Activated CD4-positive, alpha-beta T cell treated with anti-CD3 and anti-CD28 coated beads, Interleukin-2, amount 10 ng/mL, durations not matched to agents 24 days and 14 days (primary cell): ENCODE measurements at regions not wholly inside any gene's neighbourhood (a gene's known extent, or its start where the extent isn't known, plus 50 kb on each side); places are given as distances from the start of the nearest gene placed in this dataset.

ENCODE experiments used
- DNase-seq: peaks from one replicate; pipeline ENCODE4 v3.0.0; 2022
- H3K27ac Mint-ChIP-seq: one replicate; pipeline ENCODE4 v1.8.0; 2022; ENCODE audit warnings: mild to moderate bottlenecking, mixed read lengths
- H3K27me3 Mint-ChIP-seq: one replicate; pipeline ENCODE4 v1.8.0; 2022; ENCODE audit warnings: mixed read lengths
- H3K36me3 Mint-ChIP-seq: one replicate; pipeline ENCODE4 v1.8.0; 2022; ENCODE audit warnings: low read depth, mild to moderate bottlenecking, mixed read lengths
- H3K4me1 Mint-ChIP-seq: one replicate; pipeline ENCODE4 v1.8.0; 2021; ENCODE audit warnings: mixed read lengths
- H3K4me3 Mint-ChIP-seq: one replicate; pipeline ENCODE4 v1.8.0; 2022; ENCODE audit warnings: mild to moderate bottlenecking, moderate library complexity, mixed read lengths
- H3K9me3 Mint-ChIP-seq: one replicate; pipeline ENCODE4 v1.8.0; 2021; ENCODE audit warnings: mixed read lengths
- intact Hi-C: fragments of 100-400 bp; cut with micrococcal nuclease; formaldehyde crosslinking; loops from one replicate; pipeline ENCODE4 v1.15.1; 2023

DNA sequence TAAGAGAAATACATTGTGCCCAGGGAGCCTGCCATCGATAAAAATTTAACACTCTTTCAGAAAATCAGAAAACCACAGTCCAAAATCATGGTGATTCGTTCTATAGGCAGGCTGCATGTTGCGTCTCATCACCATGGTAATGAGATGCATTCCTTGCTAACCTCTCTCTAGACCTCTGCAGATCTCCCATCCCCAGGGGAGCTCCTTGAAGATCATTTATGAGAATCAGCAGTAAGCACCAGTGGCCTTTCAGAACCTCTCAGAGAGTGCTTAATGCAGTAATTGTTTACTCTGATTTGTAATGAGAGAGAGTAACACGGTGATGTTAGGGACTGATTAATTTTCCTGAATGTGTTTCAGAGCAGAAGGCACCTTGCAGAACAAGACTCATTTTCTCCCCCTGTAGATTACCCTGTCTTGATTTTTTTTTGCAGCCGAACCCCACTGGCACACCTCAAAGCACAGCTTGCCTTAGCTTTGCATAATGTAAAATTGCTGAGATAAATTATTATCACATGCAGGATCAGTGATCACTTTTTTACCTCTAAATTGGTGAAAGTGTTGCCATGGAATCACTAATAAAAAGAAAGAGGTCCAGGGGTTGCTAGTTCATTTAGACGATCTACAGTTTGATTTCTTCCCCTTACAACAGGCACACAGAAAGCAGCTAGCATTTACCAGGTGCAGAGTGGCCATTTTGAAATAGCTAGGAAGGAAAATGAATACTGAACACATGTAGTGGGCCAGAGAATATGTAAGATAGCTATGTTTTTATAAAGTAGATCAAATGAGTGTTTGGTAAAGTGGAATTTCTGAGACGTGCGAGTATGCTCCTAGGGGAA, 98.9 kb upstream of the CHL1 start:
- Mint-ChIP-seq H3K4me3 (no peak overlapping the region), H3K27me3 (no peaks in the 10 kb centered on the region), H3K36me3 (no peaks in the 10 kb centered on the region)

DNA sequence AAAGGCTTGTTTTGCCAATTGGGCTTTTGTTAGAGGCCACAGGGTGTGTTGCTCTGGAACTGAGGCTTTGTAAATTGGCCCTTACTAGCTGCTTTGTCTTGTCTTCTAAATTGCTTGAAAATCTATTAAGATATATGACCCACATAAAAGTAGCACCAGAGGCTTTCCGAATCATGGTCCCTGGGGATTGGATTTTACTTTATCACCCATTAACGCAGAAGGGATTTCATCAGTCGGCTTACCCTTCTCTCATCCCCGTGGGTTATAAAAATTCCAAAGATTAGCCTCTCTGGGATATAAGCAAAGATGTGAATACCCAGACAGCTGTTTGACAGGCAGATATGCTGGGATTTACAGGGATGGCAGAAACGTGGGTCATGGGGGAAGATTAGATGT, 98.3 kb upstream of the CHL1 start:
- Mint-ChIP-seq H3K9me3 (no peaks in the 10 kb centered on the region), H3K27me3 (no peaks in the 10 kb centered on the region), H3K36me3 (no peaks in the 10 kb centered on the region), H3K4me1 (no peaks in the 10 kb centered on the region), H3K27ac (no peak overlapping the region), H3K4me3 (no peak overlapping the region)
- DNase-seq: no peak
- intact Hi-C loops: no loop called here

More for the DNA sequence above, 98.9 kb upstream of the CHL1 start:
- no peak overlapping the region for H3K27ac Mint-ChIP-seq
- H3K4me1 Mint-ChIP-seq: no peaks in the 10 kb centered on the region
- intact Hi-C loops: no loop called here
- no peaks in the 10 kb centered on the region for H3K9me3 Mint-ChIP-seq
- DNase-seq: no peak

DNA sequence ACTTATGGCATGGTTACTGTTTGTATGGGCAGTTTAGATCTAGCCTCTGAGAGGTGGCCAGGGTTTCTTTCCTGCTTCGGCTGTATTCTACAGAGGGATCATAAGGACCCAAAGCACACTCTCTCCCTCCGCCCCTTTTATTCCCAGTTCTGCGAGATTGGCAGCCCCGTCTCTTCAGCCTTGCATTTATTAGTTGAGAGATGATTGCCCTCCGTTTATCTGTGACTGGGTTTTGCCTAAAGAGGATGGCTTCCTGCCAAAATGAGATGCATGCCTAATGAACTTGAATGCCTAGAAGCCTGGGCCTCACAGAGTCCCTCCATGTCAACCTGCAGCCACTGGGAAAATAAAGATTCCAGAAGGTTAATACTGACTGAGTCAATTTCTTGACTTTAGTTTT, 97.1 kb upstream of the CHL1 start:
- no peaks in the 10 kb centered on the region for H3K36me3 Mint-ChIP-seq
- H3K27ac Mint-ChIP-seq: no peak overlapping the region
- no peak for DNase-seq
- H3K4me3 Mint-ChIP-seq: no peak overlapping the region
- H3K4me1 Mint-ChIP-seq: no peaks in the 10 kb centered on the region
- intact Hi-C loops: no loop called here
- no peaks in the 10 kb centered on the region for H3K27me3 Mint-ChIP-seq
- no peaks in the 10 kb centered on the region for H3K9me3 Mint-ChIP-seq

DNA sequence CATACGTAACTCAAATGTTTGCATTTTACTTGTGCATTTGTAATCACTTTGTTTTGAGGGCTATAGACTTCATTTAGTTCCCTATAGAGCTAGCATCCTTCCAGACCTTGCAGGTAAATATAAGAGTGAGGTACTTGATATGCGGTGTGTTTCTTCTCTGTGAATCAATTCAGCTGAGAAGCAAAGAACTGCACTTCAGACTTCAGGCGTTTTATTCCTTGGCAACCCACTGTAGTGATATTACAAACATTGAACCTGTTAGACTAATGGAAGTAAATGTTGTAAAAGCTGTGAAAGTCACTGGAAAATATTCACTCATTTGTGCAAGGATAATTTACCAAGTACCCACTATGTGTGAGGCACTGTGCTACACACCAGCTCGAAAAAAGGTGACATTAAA, 94.1 kb upstream of the CHL1 start:
- no peaks in the 10 kb centered on the region for H3K36me3 Mint-ChIP-seq
- no peak overlapping the region for H3K27ac Mint-ChIP-seq
- H3K9me3 Mint-ChIP-seq: no peaks in the 10 kb centered on the region
- no peaks in the 10 kb centered on the region for H3K4me1 Mint-ChIP-seq
- intact Hi-C loops: no loop called here
- DNase-seq: no peak
- H3K27me3 Mint-ChIP-seq: no peaks in the 10 kb centered on the region
- no peak overlapping the region for H3K4me3 Mint-ChIP-seq

DNA sequence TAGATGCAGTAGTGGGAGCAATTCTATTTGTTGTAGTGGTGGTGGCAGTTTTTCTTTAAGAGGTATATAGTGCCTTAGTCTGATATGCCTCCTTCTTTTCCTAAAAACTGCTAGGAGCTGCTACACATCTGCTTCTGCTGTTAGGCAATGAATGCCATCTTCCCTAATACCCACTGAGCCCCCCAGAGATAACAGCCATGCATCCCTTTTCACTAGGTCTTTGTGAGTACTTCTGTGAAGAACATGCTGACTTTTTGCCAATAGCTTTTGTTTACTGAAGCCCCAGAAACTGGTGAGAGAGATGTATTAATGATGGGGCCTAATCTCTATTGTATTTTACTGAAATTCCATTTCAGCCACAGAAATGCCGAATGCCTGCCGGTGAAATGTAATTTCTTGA, 92.6 kb upstream of the CHL1 start:
- Mint-ChIP-seq H3K36me3 (no peaks in the 10 kb centered on the region), H3K27me3 (no peaks in the 10 kb centered on the region)

DNA sequence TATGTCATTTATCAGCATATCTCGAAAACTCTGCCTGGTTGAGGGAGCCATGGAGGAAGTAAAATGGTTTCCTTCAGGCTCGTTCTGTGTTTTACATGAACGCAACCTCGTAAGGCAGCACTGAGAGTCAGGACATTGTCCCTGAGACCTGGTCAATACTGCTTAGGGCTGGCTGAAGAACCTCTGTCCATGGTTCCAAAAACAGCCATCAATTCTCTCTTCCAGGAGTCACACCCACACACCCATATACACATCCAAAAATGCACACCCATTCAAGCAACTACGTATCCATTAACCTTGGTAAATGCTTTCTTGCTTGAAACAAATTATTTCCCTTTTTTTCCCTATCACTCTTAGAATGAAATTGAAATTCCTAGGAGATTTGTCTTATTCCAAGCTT, 91.0 kb upstream of the CHL1 start:
- no peak for DNase-seq
- Mint-ChIP-seq H3K9me3 (no peaks in the 10 kb centered on the region), H3K27me3 (no peaks in the 10 kb centered on the region), H3K4me1 (no peaks in the 10 kb centered on the region), H3K36me3 (no peaks in the 10 kb centered on the region), H3K4me3 (no peak overlapping the region), H3K27ac (no peak overlapping the region)
- intact Hi-C loops: no loop called here

More for the DNA sequence above, 92.6 kb upstream of the CHL1 start:
- intact Hi-C loops: no loop called here
- H3K9me3 Mint-ChIP-seq: no peaks in the 10 kb centered on the region
- DNase-seq: no peak
- no peak overlapping the region for H3K27ac Mint-ChIP-seq
- no peak overlapping the region for H3K4me3 Mint-ChIP-seq
- no peaks in the 10 kb centered on the region for H3K4me1 Mint-ChIP-seq

DNA sequence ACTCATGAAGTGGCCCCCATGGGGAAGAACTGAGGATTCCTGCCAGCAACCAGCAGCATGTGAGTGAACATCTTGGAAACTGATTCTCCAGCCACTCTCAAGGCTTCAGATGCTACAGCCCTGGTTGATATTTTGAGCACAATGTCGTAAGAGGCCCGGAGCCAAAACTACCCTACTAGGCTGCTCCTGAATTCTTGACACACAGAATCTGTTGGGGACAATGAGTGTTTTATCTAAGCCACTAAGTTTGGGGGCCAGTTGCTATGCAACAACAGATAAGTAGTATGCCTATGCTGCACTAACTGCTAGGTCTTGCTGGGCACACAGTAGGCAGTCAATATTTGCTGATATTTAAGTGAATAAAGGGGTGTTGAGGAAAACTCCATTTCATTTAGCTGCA, 89.9 kb upstream of the CHL1 start:
- no peaks in the 10 kb centered on the region for H3K36me3 Mint-ChIP-seq
- H3K4me1 Mint-ChIP-seq: no peaks in the 10 kb centered on the region
- H3K4me3 Mint-ChIP-seq: no peak overlapping the region
- intact Hi-C loops: no loop called here
- no peaks in the 10 kb centered on the region for H3K27me3 Mint-ChIP-seq
- no peak overlapping the region for H3K27ac Mint-ChIP-seq
- no peaks in the 10 kb centered on the region for H3K9me3 Mint-ChIP-seq
- no peak for DNase-seq

DNA sequence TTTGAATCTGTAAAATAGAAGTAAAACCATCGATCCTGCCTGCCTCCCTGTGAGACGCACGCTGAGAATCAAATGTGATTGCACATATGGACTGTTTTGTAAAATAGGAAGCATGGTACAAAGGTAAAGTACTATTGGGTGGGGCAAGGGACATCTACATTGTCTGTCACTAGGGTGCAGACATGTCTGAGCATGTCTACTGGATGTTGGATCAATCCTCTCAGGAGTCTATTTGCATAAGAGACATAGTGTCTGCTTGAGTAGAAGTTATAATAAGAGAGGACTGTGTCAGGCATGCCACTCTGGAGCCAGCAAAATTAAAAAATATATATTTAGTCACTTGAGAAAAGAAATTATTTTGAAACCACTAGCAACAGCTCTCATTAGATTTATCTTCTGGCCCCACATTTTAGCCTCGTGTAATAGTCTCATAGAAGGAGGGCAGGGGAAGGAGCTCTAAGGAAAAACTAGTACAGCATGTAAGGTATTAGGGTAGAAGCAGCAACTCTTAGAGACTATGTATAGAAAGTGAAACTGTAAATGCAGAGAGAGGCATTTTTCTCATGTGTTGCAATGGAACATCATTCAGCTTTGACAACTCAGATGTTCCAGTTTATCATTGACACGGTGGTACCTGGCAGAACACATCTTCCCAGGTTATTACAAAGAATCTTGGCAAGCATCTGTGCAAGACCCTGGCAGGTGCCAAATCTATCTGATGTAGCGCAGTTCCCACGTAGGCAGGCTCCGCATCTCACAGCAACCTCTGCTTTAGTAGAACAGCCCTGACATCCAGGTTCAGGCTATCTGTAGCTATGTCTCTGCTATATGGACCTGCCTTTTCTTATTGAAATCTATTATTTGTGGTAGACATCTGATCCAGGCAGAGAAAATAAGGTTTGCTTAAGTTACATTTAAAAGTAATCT, 85.2 kb upstream of the CHL1 start:
- no peak for DNase-seq
- intact Hi-C loops: no loop called here
- H3K4me1 Mint-ChIP-seq: no peaks in the 10 kb centered on the region
- no peaks in the 10 kb centered on the region for H3K27me3 Mint-ChIP-seq
- no peak overlapping the region for H3K27ac Mint-ChIP-seq
- H3K36me3 Mint-ChIP-seq: no peaks in the 10 kb centered on the region
- no peak overlapping the region for H3K4me3 Mint-ChIP-seq
- H3K9me3 Mint-ChIP-seq: no peaks in the 10 kb centered on the region

DNA sequence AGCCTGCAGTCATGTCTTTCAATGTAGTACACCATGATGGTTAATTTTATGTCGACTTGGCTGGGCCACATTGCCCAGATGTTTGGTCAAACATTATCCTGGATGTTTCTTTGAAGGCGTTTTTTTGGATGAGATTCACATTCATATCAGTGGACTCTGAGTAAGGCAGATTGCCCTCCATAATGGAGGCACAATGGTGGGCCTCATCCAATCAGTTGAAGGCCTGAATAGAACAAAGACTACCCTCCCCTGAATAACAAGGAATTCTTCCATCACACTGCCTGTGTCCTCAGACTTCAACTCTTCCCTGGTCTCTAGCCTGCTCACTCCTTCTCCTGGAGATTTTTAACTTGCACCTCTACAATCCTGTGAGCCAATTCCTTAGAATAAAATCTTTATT, 83.8 kb upstream of the CHL1 start:
- no peaks in the 10 kb centered on the region for H3K4me1 Mint-ChIP-seq
- H3K4me3 Mint-ChIP-seq: no peak overlapping the region
- no peaks in the 10 kb centered on the region for H3K9me3 Mint-ChIP-seq
- no peak overlapping the region for H3K27ac Mint-ChIP-seq
- no peaks in the 10 kb centered on the region for H3K27me3 Mint-ChIP-seq
- DNase-seq: no peak
- no peaks in the 10 kb centered on the region for H3K36me3 Mint-ChIP-seq
- intact Hi-C loops: no loop called here

DNA sequence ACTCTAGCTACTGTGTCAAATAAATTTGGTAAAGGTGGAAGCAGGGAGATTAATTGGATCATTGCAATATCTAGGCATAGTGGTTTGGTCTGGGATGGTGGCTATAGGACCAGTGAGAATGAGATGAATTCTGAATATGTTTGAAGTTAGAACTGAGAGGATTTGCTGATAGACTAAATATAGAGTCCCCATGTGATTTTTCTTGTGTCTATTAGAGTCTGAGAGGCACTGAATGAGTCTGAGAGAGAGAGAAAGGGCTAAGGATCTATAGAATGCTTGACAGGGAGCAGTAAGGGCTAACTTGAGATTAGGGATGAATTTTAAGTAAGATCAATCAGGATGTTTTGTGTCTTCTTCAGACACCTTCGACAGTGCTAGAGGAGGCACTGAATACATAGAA, 77.9 kb upstream of the CHL1 start:
- Mint-ChIP-seq H3K4me3 (no peak overlapping the region), H3K27me3 (no peaks in the 10 kb centered on the region), H3K36me3 (no peaks in the 10 kb centered on the region), H3K9me3 (no peaks in the 10 kb centered on the region), H3K27ac (no peak overlapping the region), H3K4me1 (no peaks in the 10 kb centered on the region)
- intact Hi-C loops: no loop called here
- no peak for DNase-seq

DNA sequence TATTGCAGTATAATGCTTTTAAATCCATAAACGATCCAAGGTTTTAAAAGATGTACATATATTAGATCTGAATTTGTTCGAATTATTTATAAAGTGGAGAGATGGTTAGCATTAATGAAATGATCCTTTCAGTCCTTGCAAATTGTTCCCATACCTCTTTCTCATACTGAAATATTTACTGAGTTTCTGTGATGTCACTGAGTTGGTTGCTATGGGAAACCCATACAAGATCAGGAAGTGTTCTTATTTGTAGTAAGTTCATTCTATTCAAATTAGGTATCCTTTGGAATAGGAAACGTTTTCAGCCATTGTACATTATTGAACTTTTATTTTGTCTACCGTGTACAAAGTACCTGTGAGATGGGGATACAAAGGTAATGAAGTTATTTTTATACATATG, 73.2 kb upstream of the CHL1 start:
- Mint-ChIP-seq H3K27ac (no peak overlapping the region), H3K4me1 (no peaks in the 10 kb centered on the region), H3K36me3 (no peaks in the 10 kb centered on the region), H3K27me3 (no peaks in the 10 kb centered on the region), H3K4me3 (no peak overlapping the region), H3K9me3 (peaks cover 4% of the 10 kb centered on the region)
- DNase-seq: no peak
- intact Hi-C loops: no loop called here

DNA sequence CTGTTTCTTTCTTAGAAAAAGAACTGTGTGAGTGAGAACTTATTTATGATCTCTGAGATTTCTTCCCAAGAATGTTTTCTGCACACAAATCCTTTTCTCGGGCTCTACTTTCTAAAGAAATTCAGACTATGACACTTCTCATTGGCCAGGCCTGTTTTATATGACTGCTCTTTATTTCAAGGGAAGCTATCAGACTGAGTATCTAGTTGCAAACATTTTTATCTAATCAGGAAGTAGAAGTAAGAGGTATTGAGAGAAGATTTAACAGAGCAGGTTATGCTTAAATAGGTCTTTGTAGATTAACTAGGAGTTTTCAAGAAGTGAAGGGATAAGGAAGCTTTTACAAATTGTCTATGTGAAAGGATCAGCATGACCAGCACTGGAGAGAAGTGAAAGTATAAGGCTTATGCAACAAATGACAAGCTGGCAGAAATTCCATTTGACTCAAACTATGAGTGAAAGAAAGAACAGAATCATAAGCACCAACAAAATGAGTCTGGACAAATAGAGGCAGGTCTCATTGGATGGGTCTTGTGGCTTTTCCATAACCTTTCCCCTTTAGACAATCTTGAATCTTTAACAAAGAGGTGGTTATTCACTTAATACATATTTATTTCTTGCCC, 71.9 kb upstream of the CHL1 start:
- no peak for DNase-seq
- peaks cover 4% of the 10 kb centered on the region for H3K9me3 Mint-ChIP-seq
- intact Hi-C loops: no loop called here
- H3K27me3 Mint-ChIP-seq: no peaks in the 10 kb centered on the region
- H3K4me3 Mint-ChIP-seq: no peak overlapping the region
- no peaks in the 10 kb centered on the region for H3K4me1 Mint-ChIP-seq
- no peak overlapping the region for H3K27ac Mint-ChIP-seq
- H3K36me3 Mint-ChIP-seq: no peaks in the 10 kb centered on the region

DNA sequence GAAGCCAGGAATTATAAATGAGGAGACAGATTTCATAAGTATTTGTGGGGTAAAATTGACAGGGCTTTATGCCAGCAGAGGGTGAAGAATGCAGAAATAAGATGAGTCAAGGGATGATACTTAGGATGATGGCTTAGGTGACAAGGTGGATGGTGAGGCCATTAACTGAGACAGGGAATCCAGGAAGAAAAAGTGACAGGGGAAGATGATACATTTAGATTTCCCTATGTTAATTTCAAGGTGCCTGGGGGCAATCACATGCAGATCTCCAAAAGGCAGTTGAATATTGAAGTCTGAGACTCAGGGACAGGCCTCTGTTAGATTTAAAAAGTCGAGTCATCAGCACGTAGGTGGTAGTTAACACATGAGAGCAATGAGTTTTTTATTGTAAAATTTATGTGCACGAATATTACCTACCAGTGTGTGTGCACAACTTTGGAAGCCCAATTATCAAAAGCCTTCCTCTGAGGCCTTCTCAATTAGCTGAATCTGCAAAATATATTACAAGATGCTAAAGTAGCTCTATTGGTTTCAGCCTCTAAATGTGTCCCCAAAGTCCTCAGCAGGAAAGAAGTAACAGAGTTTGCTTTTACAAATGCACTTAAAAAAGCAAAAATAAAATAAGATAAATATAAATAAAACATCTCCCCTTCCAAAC, 67.9 kb upstream of the CHL1 start:
- no peaks in the 10 kb centered on the region for H3K36me3 Mint-ChIP-seq
- intact Hi-C loops: no loop called here
- no peaks in the 10 kb centered on the region for H3K27me3 Mint-ChIP-seq
- H3K4me3 Mint-ChIP-seq: no peak overlapping the region
- peaks cover 4% of the 10 kb centered on the region for H3K9me3 Mint-ChIP-seq
- no peaks in the 10 kb centered on the region for H3K4me1 Mint-ChIP-seq
- DNase-seq: no peak
- H3K27ac Mint-ChIP-seq: no peak overlapping the region
